H9 (cell line): ENCODE measurements at regions not wholly inside any gene's neighbourhood (a gene's known extent, or its start where the extent isn't known, plus 50 kb on each side); places are given as distances from the start of the nearest gene placed in this dataset.

Experiments
- DNase-seq: peaks from one replicate; pipeline ENCODE4 v3.0.0-alpha.2; 2017
- H2AFZ ChIP-seq: one replicate; pipeline ENCODE4 v1.6.1; 2013; ENCODE audit warnings: mild to moderate bottlenecking, low read length, control low read depth, moderate library complexity
- H2AK5ac ChIP-seq: 2 replicates; pipeline ENCODE4 v1.6.1; 2013; ENCODE audit warnings: low read length, control low read depth, mixed read lengths; ENCODE audit not compliant: insufficient read length
- H2BK120ac ChIP-seq: one replicate; pipeline ENCODE4 v1.6.1; 2013; ENCODE audit warnings: low read depth, mild to moderate bottlenecking, low read length, control low read depth, inconsistent platforms; ENCODE audit not compliant: poor library complexity, severe bottlenecking
- H2BK12ac ChIP-seq: 2 replicates; pipeline ENCODE4 v1.6.1; 2013; ENCODE audit warnings: low read length, control low read depth, mixed read lengths, low read depth; ENCODE audit not compliant: insufficient read length
- H2BK15ac ChIP-seq: 2 replicates; pipeline ENCODE4 v1.6.1; 2013; ENCODE audit warnings: low read depth, low read length, control low read depth
- H2BK20ac ChIP-seq: one replicate; pipeline ENCODE4 v1.6.1; 2013; ENCODE audit warnings: low read depth, mild to moderate bottlenecking, low read length, control low read depth, inconsistent platforms; ENCODE audit not compliant: poor library complexity, severe bottlenecking
- H2BK5ac ChIP-seq: 2 replicates; pipeline ENCODE4 v1.6.1; 2013; ENCODE audit warnings: low read length, control low read depth, mixed read lengths; ENCODE audit not compliant: insufficient read length
- H3K14ac ChIP-seq: 2 replicates; pipeline ENCODE4 v1.6.1; 2013; ENCODE audit warnings: low read length, control low read depth; ENCODE audit not compliant: insufficient read depth
- H3K18ac ChIP-seq: 2 replicates; pipeline ENCODE4 v1.6.1; 2013; ENCODE audit warnings: low read depth, mild to moderate bottlenecking, mixed read lengths, low read length, control low read depth; ENCODE audit not compliant: insufficient read length
- H3K23ac ChIP-seq: 2 replicates; pipeline ENCODE4 v1.6.1; 2013; ENCODE audit warnings: low read length, control low read depth, mixed read lengths, low read depth; ENCODE audit not compliant: insufficient read length
- H3K23me2 ChIP-seq: 2 replicates; pipeline ENCODE4 v1.6.1; 2013; ENCODE audit warnings: low read depth, mild to moderate bottlenecking, mixed read lengths, low read length, control low read depth; ENCODE audit not compliant: insufficient read length, poor library complexity, severe bottlenecking
- H3K27ac ChIP-seq: 2 replicates; pipeline ENCODE4 v1.5.1; 2013; ENCODE audit warnings: low read length, control low read depth, mixed read lengths, low read depth; ENCODE audit not compliant: insufficient read length
- H3K27me3 ChIP-seq: 2 replicates; pipeline ENCODE4 v1.6.1; 2013; ENCODE audit warnings: low read length, control low read depth, inconsistent platforms; ENCODE audit not compliant: insufficient read depth
- H3K4ac ChIP-seq: 2 replicates; pipeline ENCODE4 v1.6.1; 2013; ENCODE audit warnings: low read depth, mild to moderate bottlenecking, control low read depth, inconsistent platforms, low read length, moderate library complexity
- H3K4me1 ChIP-seq: 2 replicates; pipeline ENCODE4 v1.6.1; 2013; ENCODE audit warnings: low read length, control low read depth, inconsistent platforms; ENCODE audit not compliant: insufficient read depth
- H3K4me2 ChIP-seq: 2 replicates; pipeline ENCODE4 v1.6.1; 2013; ENCODE audit warnings: low read length, control low read depth, mixed read lengths; ENCODE audit not compliant: insufficient read length, insufficient read depth
- H3K56ac ChIP-seq: 2 replicates; pipeline ENCODE4 v1.6.1; 2013; ENCODE audit warnings: low read depth, mild to moderate bottlenecking, mixed read lengths, low read length, control low read depth; ENCODE audit not compliant: insufficient read length
- H3K79me1 ChIP-seq: 2 replicates; pipeline ENCODE4 v1.6.1; 2013; ENCODE audit warnings: low read depth, mild to moderate bottlenecking, moderate library complexity, low read length, control low read depth, inconsistent platforms; ENCODE audit not compliant: insufficient read depth, poor library complexity, severe bottlenecking
- H3K79me2 ChIP-seq: 2 replicates; pipeline ENCODE4 v1.6.1; 2013; ENCODE audit warnings: low read length, control low read depth, inconsistent platforms; ENCODE audit not compliant: insufficient read depth
- H3K9ac ChIP-seq: 2 replicates; pipeline ENCODE4 v1.6.1; 2013; ENCODE audit warnings: low read length, control low read depth, mixed read lengths; ENCODE audit not compliant: insufficient read length; ENCODE audit errors: extremely low read depth
- H3K9me3 ChIP-seq: one replicate; pipeline ENCODE4 v1.6.1; 2013; ENCODE audit warnings: low read depth, low read length, inconsistent platforms; ENCODE audit not compliant: control insufficient read depth
- H3T11ph ChIP-seq: one replicate; pipeline ENCODE4 v1.6.1; 2013; ENCODE audit warnings: mild to moderate bottlenecking, low read length, control low read depth, inconsistent platforms
- H4K20me1 ChIP-seq: one replicate; pipeline ENCODE4 v1.6.1; 2013; ENCODE audit not compliant: control insufficient read depth, insufficient read length, insufficient read depth
- H4K5ac ChIP-seq: 2 replicates; pipeline ENCODE4 v1.6.1; 2013; ENCODE audit warnings: low read depth, mild to moderate bottlenecking, mixed read lengths, low read length, control low read depth; ENCODE audit not compliant: insufficient read length
- H4K8ac ChIP-seq: replicated peaks from 2 replicates; pipeline ENCODE4 v1.6.1; 2013; ENCODE audit warnings: low read length, control low read depth, mixed read lengths, low read depth; ENCODE audit not compliant: insufficient read length
- H4K91ac ChIP-seq: 2 replicates; pipeline ENCODE4 v1.6.1; 2013; ENCODE audit warnings: low read depth, mild to moderate bottlenecking, moderate library complexity, mixed read lengths, low read length, control low read depth; ENCODE audit not compliant: insufficient read length
- H3K27ac Mint-ChIP-seq, 3 experiments: 2 replicates in 2 of 3; 3 replicates in 1 of 3; pipeline ENCODE4 v1.8.0; 2020 to 2021; ENCODE audit warnings: mixed read lengths in 3 of 3, mild to moderate bottlenecking in 1 of 3, moderate library complexity in 1 of 3
- H3K27me3 Mint-ChIP-seq: 2 replicates; pipeline ENCODE4 v1.8.0; 2021; ENCODE audit warnings: low read depth, mild to moderate bottlenecking, moderate library complexity, mixed read lengths
- H3K36me3 Mint-ChIP-seq, 3 experiments: 2 replicates in 2 of 3; 3 replicates in 1 of 3; pipeline ENCODE4 v1.8.0; 2020 to 2021; ENCODE audit warnings: low read depth in 3 of 3, mixed read lengths in 3 of 3; ENCODE audit not compliant: insufficient read depth in 1 of 3
- H3K4me1 Mint-ChIP-seq, 2 experiments: 2 replicates each; pipeline ENCODE4 v1.8.0; 2020; ENCODE audit warnings: mixed read lengths in 2 of 2
- H3K4me3 Mint-ChIP-seq, 2 experiments: 2 replicates in 1 of 2; 3 replicates in 1 of 2; pipeline ENCODE4 v1.8.0; 2020 to 2021; ENCODE audit warnings: mild to moderate bottlenecking in 2 of 2, mixed read lengths in 2 of 2, moderate library complexity in 1 of 2
- H3K9me3 Mint-ChIP-seq, 2 experiments: 2 replicates in 1 of 2; 3 replicates in 1 of 2; pipeline ENCODE4 v1.8.0; 2020; ENCODE audit warnings: mild to moderate bottlenecking in 2 of 2, mixed read lengths in 2 of 2, moderate library complexity in 1 of 2
- WGBS: extraction: QIAGEN DNeasy Blood & Tissue Kit; methylation state at CpG from one replicate; pipeline ENCODE4 v1.1.7; 2013; ENCODE audit warnings: missing lambda C conversion rate, low lambda C conversion rate, mixed read lengths; ENCODE audit not compliant: insufficient read length; ENCODE audit errors: extremely low coverage; 5-methylcytosine and 5-hydroxymethylcytosine counted together
- TF ChIP-seq, protein P1 (sequence below): fragments of 200-600 bp; sonication (generic); conservative IDR thresholded peaks from 3 replicates; pipeline ENCODE4 v1.8.0; 2021; ENCODE audit warnings: antibody characterized with exemption, mild to moderate bottlenecking

DNA sequence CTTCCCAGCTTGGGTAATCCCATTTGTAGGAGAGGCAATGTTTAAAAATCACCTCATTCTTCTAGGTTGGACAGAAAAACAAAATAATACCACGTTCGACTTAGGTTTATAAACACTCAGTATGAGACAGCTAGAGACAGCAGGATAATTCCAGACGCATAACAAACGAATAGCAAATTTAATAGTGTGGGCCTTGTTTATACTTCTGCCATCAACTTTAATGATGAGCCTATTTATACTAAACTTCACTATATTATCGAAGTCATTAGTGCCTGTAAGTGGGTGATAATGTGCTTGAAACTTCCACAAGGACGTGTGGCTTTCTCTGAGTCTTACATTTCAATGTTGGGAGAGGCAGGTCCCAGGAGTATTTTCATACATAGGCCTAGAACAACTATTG is 255.7 kb upstream of the PPARGC1A start:
- Histone ChIP-seq H2BK20ac (no peak overlapping the region), H3K79me2 (no peaks in the 10 kb centered on the region), H2AK5ac (no peak overlapping the region), H2BK12ac (no peak overlapping the region), H4K20me1 (no peaks in the 10 kb centered on the region), H3K23ac (no peak overlapping the region), H3K9me3 (no peaks in the 10 kb centered on the region), H3K9ac (no peak overlapping the region), H2BK120ac (no peak overlapping the region), H3K23me2 (no peaks in the 10 kb centered on the region), H3K79me1 (no peaks in the 10 kb centered on the region), H2BK5ac (no peak overlapping the region), H3T11ph (no peak overlapping the region), H4K91ac (no peak overlapping the region), H3K27me3 (no peaks in the 10 kb centered on the region), H2AFZ (no peak overlapping the region), H3K14ac (no peak overlapping the region), H4K8ac (no peak overlapping the region), H3K18ac (no peak overlapping the region), H2BK15ac (no peak overlapping the region), H3K4me1 (no peaks in the 10 kb centered on the region), H3K27ac (no peak overlapping the region), H4K5ac (no peak overlapping the region), H3K4ac (no peak overlapping the region), H3K56ac (no peak overlapping the region), H3K4me2 (no peak overlapping the region)
- Mint-ChIP-seq H3K4me1 (peaks cover 0 to 7% of the 10 kb centered on the region in 2 experiments; a peak in 2 of 4 replicates), H3K36me3 (no peaks in the 10 kb centered on the region), H3K9me3 (no peaks in the 10 kb centered on the region), H3K4me3 (no peak overlapping the region), H3K27me3 (no peaks in the 10 kb centered on the region; the same call in 1 of the 2 replicates), H3K27ac (no peak overlapping the region)
- no peak for DNase-seq
- WGBS = no CpG with 5 or more reads among the region's 6 CpGs
- TF ChIP-seq, protein P1, sequence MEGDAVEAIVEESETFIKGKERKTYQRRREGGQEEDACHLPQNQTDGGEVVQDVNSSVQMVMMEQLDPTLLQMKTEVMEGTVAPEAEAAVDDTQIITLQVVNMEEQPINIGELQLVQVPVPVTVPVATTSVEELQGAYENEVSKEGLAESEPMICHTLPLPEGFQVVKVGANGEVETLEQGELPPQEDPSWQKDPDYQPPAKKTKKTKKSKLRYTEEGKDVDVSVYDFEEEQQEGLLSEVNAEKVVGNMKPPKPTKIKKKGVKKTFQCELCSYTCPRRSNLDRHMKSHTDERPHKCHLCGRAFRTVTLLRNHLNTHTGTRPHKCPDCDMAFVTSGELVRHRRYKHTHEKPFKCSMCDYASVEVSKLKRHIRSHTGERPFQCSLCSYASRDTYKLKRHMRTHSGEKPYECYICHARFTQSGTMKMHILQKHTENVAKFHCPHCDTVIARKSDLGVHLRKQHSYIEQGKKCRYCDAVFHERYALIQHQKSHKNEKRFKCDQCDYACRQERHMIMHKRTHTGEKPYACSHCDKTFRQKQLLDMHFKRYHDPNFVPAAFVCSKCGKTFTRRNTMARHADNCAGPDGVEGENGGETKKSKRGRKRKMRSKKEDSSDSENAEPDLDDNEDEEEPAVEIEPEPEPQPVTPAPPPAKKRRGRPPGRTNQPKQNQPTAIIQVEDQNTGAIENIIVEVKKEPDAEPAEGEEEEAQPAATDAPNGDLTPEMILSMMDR = no peak
